ENCODE measurements at regions not wholly inside any gene's neighbourhood (a gene's known extent, or its start where the extent isn't known, plus 50 kb on each side); places are given as distances from the start of the nearest gene placed in this dataset.

- Histone ChIP-seq H3K27me3 (no peaks in the 10 kb centered on the region), H3K36me3 (no peaks in the 10 kb centered on the region), H3K4me1 (peaks cover 3% of the 10 kb centered on the region; the same call in 1 of the 2 replicates), H3K4me3 (ENCODE audit: low read depth, low read length) (peak overlapping the region; percentile 55), H3K9me3 (no peaks in the 10 kb centered on the region)
- peak; percentile 90 for DNase-seq
- 0 out of 2 replicates have a peak, but pooled peaks have one; percentile 12 for TF ChIP-seq CTCF (IDR thresholded peaks at IDR 0.05; ENCODE audit: low read depth, low read length)
Observed at GRCh38 chr6:113564371-113565171, 292.6 kb upstream of the MARCKS start.

- Histone ChIP-seq H3K4me3 (ENCODE audit: low read depth, low read length) (peak overlapping the region; percentile 55), H3K9me3 (no peaks in the 10 kb centered on the region), H3K27me3 (no peaks in the 10 kb centered on the region), H3K4me1 (peaks cover 3% of the 10 kb centered on the region; the same call in 1 of the 2 replicates), H3K36me3 (no peaks in the 10 kb centered on the region)
- no peak for TF ChIP-seq CTCF (IDR thresholded peaks at IDR 0.05; ENCODE audit: low read depth, low read length)
- DNase-seq, result no peak
Observed at GRCh38 chr6:113565306-113565705, 291.8 kb upstream of the MARCKS start.

- Histone ChIP-seq H3K27me3 (no peaks in the 10 kb centered on the region), H3K4me3 (ENCODE audit: low read depth, low read length) (no peak overlapping the region), H3K9me3 (no peaks in the 10 kb centered on the region), H3K4me1 (no peaks in the 10 kb centered on the region), H3K36me3 (no peaks in the 10 kb centered on the region)
- no peak for TF ChIP-seq CTCF (IDR thresholded peaks at IDR 0.05; ENCODE audit: low read depth, low read length)
- DNase-seq, result no peak
Observed at GRCh38 chr6:113570161-113570560, 287.0 kb upstream of the MARCKS start.

- H3K4me1 ChIP-seq, result no peaks in the 10 kb centered on the region
Observed at GRCh38 chr6:113570641-113571040, 286.5 kb upstream of the MARCKS start.

GRCh38 chr6:113574147-113574546 lies 283.0 kb upstream of the MARCKS start:
- H3K27me3 ChIP-seq, result no peaks in the 10 kb centered on the region
- no peak for TF ChIP-seq CTCF (IDR thresholded peaks at IDR 0.05; ENCODE audit: low read depth, low read length)
- no peak for DNase-seq

More at GRCh38 chr6:113570641-113571040, 286.5 kb upstream of the MARCKS start:
- Histone ChIP-seq H3K9me3 (no peaks in the 10 kb centered on the region), H3K4me3 (ENCODE audit: low read depth, low read length) (no peak overlapping the region), H3K27me3 (no peaks in the 10 kb centered on the region), H3K36me3 (no peaks in the 10 kb centered on the region)
- peak; percentile 21; the same call in 1 of the 2 replicates for TF ChIP-seq CTCF (IDR thresholded peaks at IDR 0.05; ENCODE audit: low read depth, low read length)
- no peak for DNase-seq

GRCh38 chr6:113576310-113576709 lies 280.8 kb upstream of the MARCKS start:
- no peaks in the 10 kb centered on the region for H3K36me3 ChIP-seq
- no peaks in the 10 kb centered on the region for H3K27me3 ChIP-seq
- no peak for DNase-seq
- H3K4me1 ChIP-seq, result no peaks in the 10 kb centered on the region
- TF ChIP-seq CTCF (IDR thresholded peaks at IDR 0.05; ENCODE audit: low read depth, low read length), result no peak
- H3K9me3 ChIP-seq, result no peaks in the 10 kb centered on the region
- H3K4me3 ChIP-seq (ENCODE audit: low read depth, low read length), result no peak overlapping the region

More at GRCh38 chr6:113574147-113574546, 283.0 kb upstream of the MARCKS start:
- H3K4me1 ChIP-seq, result no peaks in the 10 kb centered on the region
- H3K4me3 ChIP-seq (ENCODE audit: low read depth, low read length), result no peak overlapping the region
- H3K36me3 ChIP-seq, result no peaks in the 10 kb centered on the region
- no peaks in the 10 kb centered on the region for H3K9me3 ChIP-seq
